Naive B cell (primary cell): ENCODE measurements at regions not wholly inside any gene's neighbourhood (a gene's known extent, or its start where the extent isn't known, plus 50 kb on each side); places are given as distances from the start of the nearest gene placed in this dataset.
"Not testable (repeated sequence)": the region's sequence is repeated elsewhere in the genome, so short reads cannot be mapped to it uniquely, and the experiment has no call there.

Experiments
- ATAC-seq, 2 donors: fragments of 150-1000 bp; cut with Tn5 transposase; 2 replicates each; pipeline ENCODE4 v1.10.0; 2021; ENCODE audit warnings: low read depth in 2 of 2, mild to moderate bottlenecking in 2 of 2, moderate library complexity in 2 of 2
- DNase-seq: peaks from one replicate; pipeline ENCODE4 v3.0.0; 2022
- H3K27ac Mint-ChIP-seq, 6 donors: one replicate each; pipeline ENCODE4 v1.8.0; 2020 to 2022; ENCODE audit warnings: mild to moderate bottlenecking in 6 of 6, mixed read lengths in 6 of 6, moderate library complexity in 5 of 6, inconsistent platforms in 2 of 6
- H3K27me3 Mint-ChIP-seq, 3 donors: one replicate each; pipeline ENCODE4 v1.8.0; 2021 to 2022; ENCODE audit warnings: mixed read lengths in 3 of 3, mild to moderate bottlenecking in 1 of 3
- H3K36me3 Mint-ChIP-seq, 2 donors: one replicate each; pipeline ENCODE4 v1.8.0; 2020 to 2022; ENCODE audit warnings: mixed read lengths in 2 of 2, inconsistent platforms in 1 of 2, mild to moderate bottlenecking in 1 of 2
- H3K4me1 Mint-ChIP-seq, 3 donors: one replicate each; pipeline ENCODE4 v1.8.0; 2020 to 2022; ENCODE audit warnings: mixed read lengths in 3 of 3, inconsistent platforms in 1 of 3, mild to moderate bottlenecking in 1 of 3, moderate library complexity in 1 of 3
- H3K4me3 Mint-ChIP-seq, 8 donors: one replicate each; pipeline ENCODE4 v1.8.0; 2020 to 2022; ENCODE audit warnings: mild to moderate bottlenecking in 8 of 8, mixed read lengths in 8 of 8, moderate library complexity in 8 of 8, inconsistent platforms in 2 of 8
- H3K9me3 Mint-ChIP-seq, 7 donors: one replicate each; pipeline ENCODE4 v1.8.0; 2020 to 2022; ENCODE audit warnings: mixed read lengths in 7 of 7, mild to moderate bottlenecking in 5 of 7, inconsistent platforms in 2 of 7, moderate library complexity in 1 of 7

GRCh38 chr9:74366111-74366510 is 131.0 kb upstream of the RORB start:
- Mint-ChIP-seq H3K27ac (no peak overlapping the region), H3K27me3 (no peaks in the 10 kb centered on the region), H3K4me3 (no peak overlapping the region), H3K9me3 (peaks cover 0 to 5% (median 0%) of the 10 kb centered on the region in 7 donors), H3K4me1 (no peaks in the 10 kb centered on the region), H3K36me3 (no peaks in the 10 kb centered on the region)
- ATAC-seq: no peak
- DNase-seq: no peak

DNA sequence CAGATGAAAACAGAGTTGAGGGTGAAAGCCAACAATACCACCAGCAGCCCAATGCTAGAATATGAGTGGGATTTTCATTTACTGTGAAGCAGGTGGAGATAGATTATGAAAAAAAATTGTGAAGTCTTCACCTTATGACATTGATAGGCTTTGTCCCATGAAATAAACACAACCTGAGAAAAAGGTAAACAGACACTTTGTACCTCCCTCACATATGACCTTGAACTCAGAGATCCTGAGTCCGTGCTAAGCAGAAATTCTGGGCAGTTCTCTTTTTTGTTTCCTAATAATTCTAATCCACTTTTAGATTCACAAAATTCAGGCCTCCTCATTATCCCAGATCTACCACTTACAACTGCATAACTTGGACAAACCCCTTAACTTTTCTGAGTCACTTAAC is 127.3 kb upstream of the RORB start:
- Mint-ChIP-seq H3K27me3 (no peaks in the 10 kb centered on the region), H3K36me3 (no peaks in the 10 kb centered on the region), H3K4me1 (no peaks in the 10 kb centered on the region), H3K4me3 (no peak overlapping the region), H3K9me3 (peaks cover 0 to 5% (median 0%) of the 10 kb centered on the region in 7 donors), H3K27ac (no peak overlapping the region)
- ATAC-seq (no peak), DNase-seq (no peak)

DNA sequence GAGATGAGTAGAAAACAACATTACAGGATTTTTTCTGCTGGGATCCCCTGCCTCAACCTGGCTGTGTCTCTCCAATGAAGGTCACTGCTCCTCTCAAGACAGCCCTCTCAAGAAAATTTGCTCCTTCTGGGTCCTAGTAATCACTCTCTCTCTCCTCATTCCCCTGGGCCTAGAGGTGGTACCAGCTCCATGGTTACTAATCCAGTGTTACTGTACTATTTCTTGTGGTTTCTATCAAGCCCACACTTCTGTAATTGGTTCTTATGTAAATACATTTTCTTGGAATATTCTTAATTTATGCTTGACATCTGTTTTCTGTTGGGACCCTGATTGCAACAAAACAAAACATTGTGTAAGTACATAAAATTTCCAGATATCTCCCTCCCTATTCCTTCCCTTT is 123.8 kb upstream of the RORB start:
- no peak for DNase-seq
- ATAC-seq: no peak
- H3K4me1 Mint-ChIP-seq: no peaks in the 10 kb centered on the region

GRCh38 chr9:74379718-74380117 is 117.4 kb upstream of the RORB start:
- Mint-ChIP-seq H3K4me1 (peaks cover 0 to 3% (median 0%) of the 10 kb centered on the region in 3 donors), H3K4me3 (no peak overlapping the region), H3K36me3 (no peaks in the 10 kb centered on the region), H3K27ac (no peak overlapping the region), H3K27me3 (no peaks in the 10 kb centered on the region), H3K9me3 (no peaks in the 10 kb centered on the region)
- no peak for DNase-seq
- ATAC-seq: no peak

More for the DNA sequence above, 123.8 kb upstream of the RORB start:
- Mint-ChIP-seq H3K4me3 (no peak overlapping the region), H3K36me3 (no peaks in the 10 kb centered on the region), H3K27me3 (no peaks in the 10 kb centered on the region), H3K9me3 (no peaks in the 10 kb centered on the region), H3K27ac (no peak overlapping the region)

- Mint-ChIP-seq H3K36me3 (no peaks in the 10 kb centered on the region), H3K27me3 (no peaks in the 10 kb centered on the region), H3K4me3 (no peak overlapping the region), H3K9me3 (peaks cover 0 to 8% (median 0%) of the 10 kb centered on the region in 7 donors), H3K4me1 (no peaks in the 10 kb centered on the region), H3K27ac (no peak overlapping the region)
- ATAC-seq: no peak
- DNase-seq: no peak
Measured at GRCh38 chr9:74391816-74392215, 105.3 kb upstream of the RORB start.

- no peak overlapping the region for H3K27ac Mint-ChIP-seq
- H3K9me3 Mint-ChIP-seq: peaks cover 11 to 30% (median 16%) of the 10 kb centered on the region in 7 donors
- no peak overlapping the region for H3K4me3 Mint-ChIP-seq
- H3K27me3 Mint-ChIP-seq: no peaks in the 10 kb centered on the region
- peaks cover 0 to 9% of the 10 kb centered on the region in 2 donors for H3K36me3 Mint-ChIP-seq
- H3K4me1 Mint-ChIP-seq: no peaks in the 10 kb centered on the region
- DNase-seq: no peak
- no peak for ATAC-seq
Measured at GRCh38 chr9:74403581-74403980, 93.6 kb upstream of the RORB start.

DNA sequence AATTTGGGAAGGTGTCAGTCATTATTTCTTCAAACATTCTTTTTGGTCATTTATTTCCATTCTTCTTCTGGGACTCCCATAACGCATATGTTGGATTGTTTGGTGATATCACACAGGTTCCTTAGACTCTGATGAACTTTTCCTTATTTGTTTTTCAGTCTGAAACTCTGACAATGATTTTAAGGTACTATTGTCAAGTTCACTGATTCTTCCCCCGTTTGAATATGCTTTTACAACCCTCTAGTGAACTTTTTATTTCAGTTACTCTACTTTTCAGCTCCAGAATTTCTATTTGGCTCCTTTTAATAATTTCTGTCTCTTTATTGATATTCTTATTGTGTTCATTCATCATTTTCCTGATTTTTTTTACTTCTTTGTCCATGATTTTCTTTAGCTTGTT is 92.5 kb upstream of the RORB start:
- H3K4me3 Mint-ChIP-seq: no peak overlapping the region
- H3K27ac Mint-ChIP-seq: no peak overlapping the region

GRCh38 chr9:74407166-74407565 is 90.0 kb upstream of the RORB start:
- no peaks in the 10 kb centered on the region for H3K4me1 Mint-ChIP-seq
- H3K9me3 Mint-ChIP-seq: peaks cover 11 to 30% (median 18%) of the 10 kb centered on the region in 7 donors
- H3K36me3 Mint-ChIP-seq: peaks cover 0 to 9% of the 10 kb centered on the region in 2 donors
- no peak overlapping the region for H3K4me3 Mint-ChIP-seq
- H3K27me3 Mint-ChIP-seq: peaks cover 0 to 5% (median 0%) of the 10 kb centered on the region in 3 donors
- no peak overlapping the region for H3K27ac Mint-ChIP-seq
- no peak for DNase-seq
- no peak for ATAC-seq

More for the DNA sequence above, 92.5 kb upstream of the RORB start:
- H3K27me3 Mint-ChIP-seq: peaks cover 0 to 4% (median 0%) of the 10 kb centered on the region in 3 donors
- no peaks in the 10 kb centered on the region for H3K4me1 Mint-ChIP-seq
- ATAC-seq (no peak), DNase-seq (no peak)
- peaks cover 0 to 9% of the 10 kb centered on the region in 2 donors for H3K36me3 Mint-ChIP-seq
- H3K9me3 Mint-ChIP-seq: peaks cover 11 to 30% (median 16%) of the 10 kb centered on the region in 7 donors

DNA sequence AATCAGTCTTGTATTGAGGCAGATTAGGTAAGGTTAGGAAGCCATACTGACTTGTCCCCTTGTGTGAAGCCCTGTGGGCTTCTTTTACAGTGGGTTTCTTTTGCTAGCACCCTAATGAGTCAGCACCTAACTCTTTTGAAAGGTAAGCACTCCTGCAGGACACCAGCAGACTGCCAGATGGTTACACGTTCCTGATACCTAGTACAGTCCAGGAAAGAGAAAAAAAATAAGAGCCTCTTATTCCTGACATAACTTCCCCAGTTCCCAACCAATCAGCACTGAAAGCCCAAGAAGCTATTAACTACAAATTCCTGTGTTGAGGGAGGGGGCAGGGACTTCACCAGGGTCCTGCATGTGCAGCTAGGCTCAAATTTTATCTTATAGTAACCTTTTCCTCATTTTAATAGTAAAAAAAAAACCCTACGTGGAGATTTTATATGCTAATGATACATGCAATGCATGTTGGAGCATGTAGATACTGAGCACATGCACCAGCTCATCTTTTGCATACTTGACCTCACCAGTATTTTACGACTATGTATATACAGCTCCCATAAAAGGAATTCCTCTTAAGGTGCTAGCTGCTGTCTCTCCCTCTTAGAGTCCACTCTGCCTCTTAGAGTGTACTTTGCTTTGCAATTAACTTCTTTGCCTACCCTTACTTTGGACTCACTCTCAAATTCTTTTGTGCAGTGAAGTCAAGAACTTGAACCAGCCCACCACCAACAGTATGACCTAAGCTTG is 84.7 kb upstream of the RORB start:
- H3K4me1 Mint-ChIP-seq: no peaks in the 10 kb centered on the region
- no peak overlapping the region for H3K27ac Mint-ChIP-seq
- peaks cover 0 to 5% (median 0%) of the 10 kb centered on the region in 3 donors for H3K27me3 Mint-ChIP-seq
- H3K9me3 Mint-ChIP-seq: peaks cover 0 to 7% (median 0%) of the 10 kb centered on the region in 7 donors
- ATAC-seq: no peak
- DNase-seq: no peak
- H3K36me3 Mint-ChIP-seq: no peaks in the 10 kb centered on the region
- no peak overlapping the region for H3K4me3 Mint-ChIP-seq

DNA sequence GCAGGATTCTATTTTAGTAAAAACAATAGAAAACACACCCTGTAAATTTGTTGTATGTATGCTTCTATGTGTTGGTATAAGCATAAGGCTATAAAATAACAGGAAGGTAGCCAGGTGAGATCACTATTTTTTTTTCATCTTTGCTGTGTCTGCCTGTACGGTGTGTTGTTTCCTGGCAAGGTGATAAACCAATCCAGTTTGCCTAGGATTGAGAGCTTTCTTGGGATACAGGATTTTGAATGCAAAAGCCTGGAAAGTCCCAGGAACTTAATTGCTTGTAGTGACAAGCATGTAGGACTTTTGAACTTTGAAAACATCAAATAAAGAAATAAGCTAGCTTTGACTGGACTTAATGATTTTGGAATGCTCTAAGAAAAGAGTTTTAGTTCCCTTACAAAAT is 83.3 kb upstream of the RORB start:
- ATAC-seq (no peak), DNase-seq (no peak)
- Mint-ChIP-seq H3K36me3 (no peaks in the 10 kb centered on the region), H3K4me1 (no peaks in the 10 kb centered on the region), H3K27ac (no peak overlapping the region), H3K27me3 (peaks cover 0 to 5% (median 0%) of the 10 kb centered on the region in 3 donors), H3K9me3 (peaks cover 0 to 7% (median 0%) of the 10 kb centered on the region in 7 donors), H3K4me3 (no peak overlapping the region)

GRCh38 chr9:74414325-74414724 is 82.8 kb upstream of the RORB start:
- Mint-ChIP-seq H3K9me3 (peaks cover 0 to 7% (median 0%) of the 10 kb centered on the region in 7 donors), H3K27me3 (peaks cover 0 to 4% (median 0%) of the 10 kb centered on the region in 3 donors), H3K4me1 (no peaks in the 10 kb centered on the region), H3K36me3 (no peaks in the 10 kb centered on the region), H3K27ac (no peak overlapping the region), H3K4me3 (no peak overlapping the region)
- ATAC-seq: no peak
- DNase-seq: no peak

DNA sequence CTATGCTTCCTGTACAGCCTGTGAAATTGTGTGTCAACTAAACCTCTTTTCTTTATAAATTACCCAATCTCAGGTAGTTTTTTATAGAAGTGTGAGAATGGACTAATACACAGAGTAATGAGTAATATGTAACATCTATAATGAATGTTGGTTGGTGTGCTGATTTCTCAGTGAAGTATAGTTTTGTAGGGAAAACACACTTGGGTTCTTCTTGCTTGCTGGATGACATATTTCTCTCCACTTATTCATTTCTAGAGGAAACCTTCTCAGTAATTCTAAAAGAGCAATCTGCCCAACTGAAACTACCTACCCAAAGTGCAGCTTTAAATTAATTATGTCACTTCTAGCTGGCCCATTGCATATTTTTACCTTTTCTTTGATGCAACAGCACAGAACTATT is 81.1 kb upstream of the RORB start:
- no peak for DNase-seq
- Mint-ChIP-seq H3K9me3 (peaks cover 0 to 5% (median 0%) of the 10 kb centered on the region in 7 donors), H3K4me1 (no peaks in the 10 kb centered on the region), H3K36me3 (no peaks in the 10 kb centered on the region), H3K27me3 (no peaks in the 10 kb centered on the region), H3K4me3 (no peak overlapping the region), H3K27ac (no peak overlapping the region)
- ATAC-seq: no peak

DNA sequence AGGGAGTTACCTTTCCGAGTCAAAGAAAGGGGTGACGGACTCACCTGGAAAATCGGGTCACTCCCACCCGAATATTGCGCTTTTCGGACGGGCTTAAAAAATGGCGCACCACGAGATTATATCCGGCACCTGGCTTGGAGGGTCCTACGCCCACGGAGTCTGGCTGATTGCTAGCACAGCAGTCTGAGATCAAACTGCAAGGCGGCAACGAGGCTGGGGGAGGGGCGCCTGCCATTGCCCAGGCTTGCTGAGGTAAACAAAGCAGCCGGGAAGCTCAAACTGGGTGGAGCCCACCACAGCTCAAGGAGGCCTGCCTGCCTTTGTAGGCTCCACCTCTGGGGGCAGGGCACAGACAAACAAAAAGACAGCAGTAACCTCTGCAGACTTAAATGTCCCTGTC is 72.6 kb upstream of the RORB start:
- not testable (repeated sequence) for H3K27ac Mint-ChIP-seq, DNase-seq

GRCh38 chr9:74431467-74431866 is 65.7 kb upstream of the RORB start:
- Mint-ChIP-seq H3K36me3 (no peaks in the 10 kb centered on the region), H3K27me3 (no peaks in the 10 kb centered on the region), H3K27ac (no peak overlapping the region), H3K9me3 (peaks cover 0 to 4% (median 0%) of the 10 kb centered on the region in 7 donors), H3K4me1 (no peaks in the 10 kb centered on the region), H3K4me3 (no peak overlapping the region)
- DNase-seq (no peak), ATAC-seq (no peak)

More for the DNA sequence above, 72.6 kb upstream of the RORB start:
- H3K9me3 Mint-ChIP-seq, H3K4me3 Mint-ChIP-seq, H3K27me3 Mint-ChIP-seq, H3K36me3 Mint-ChIP-seq, H3K4me1 Mint-ChIP-seq, ATAC-seq: not testable (repeated sequence)
